Cortex of kidney (tissue), 1 donor: ENCODE measurements at regions not wholly inside any gene's neighbourhood (a gene's known extent, or its start where the extent isn't known, plus 50 kb on each side); places are given as distances from the start of the nearest gene placed in this dataset.

ENCODE experiments used
- DNase-seq: peaks from one replicate; lab custom pipeline; 2025; lab: John Stamatoyannopoulos, UW

- DNase-seq, result no peak
Observed at GRCh38 chr15:66931768-66932633, 133.4 kb upstream of the SMAD3 start.

GRCh38 chr15:66932634-66933024 lies 132.8 kb upstream of the SMAD3 start:
- no peak for DNase-seq

- no peak for DNase-seq
Observed at GRCh38 chr15:66933932-66934867, 131.2 kb upstream of the SMAD3 start.

- no peak for DNase-seq
Observed at GRCh38 chr15:66934868-66935520, 130.4 kb upstream of the SMAD3 start.

- no peak for DNase-seq
Observed at GRCh38 chr15:66935688-66936087, 129.7 kb upstream of the SMAD3 start.

- no peak for DNase-seq
Observed at GRCh38 chr15:66936109-66936860, 129.1 kb upstream of the SMAD3 start.

- DNase-seq, result no peak
Observed at GRCh38 chr15:66936861-66937582, 128.4 kb upstream of the SMAD3 start.

- DNase-seq, result no peak
Observed at GRCh38 chr15:66937588-66937987, 127.8 kb upstream of the SMAD3 start.

GRCh38 chr15:66938114-66938830 lies 127.1 kb upstream of the SMAD3 start:
- no peak for DNase-seq

GRCh38 chr15:66939016-66939415 lies 126.4 kb upstream of the SMAD3 start:
- DNase-seq, result no peak

GRCh38 chr15:66939451-66940023 lies 125.9 kb upstream of the SMAD3 start:
- DNase-seq, result no peak

GRCh38 chr15:66940368-66940767 lies 125.0 kb upstream of the SMAD3 start:
- DNase-seq, result no peak

- no peak for DNase-seq
Observed at GRCh38 chr15:66941108-66941711, 124.2 kb upstream of the SMAD3 start.

- DNase-seq, result no peak
Observed at GRCh38 chr15:66941791-66942190, 123.6 kb upstream of the SMAD3 start.

- no peak for DNase-seq
Observed at GRCh38 chr15:66942649-66943390, 122.6 kb upstream of the SMAD3 start.

GRCh38 chr15:66943456-66944095 lies 121.8 kb upstream of the SMAD3 start:
- no peak for DNase-seq

- no peak for DNase-seq
Observed at GRCh38 chr15:66944121-66944520, 121.3 kb upstream of the SMAD3 start.

- no peak for DNase-seq
Observed at GRCh38 chr15:66945286-66945685, 120.1 kb upstream of the SMAD3 start.
